ENCODE measurements at regions not wholly inside any gene's neighbourhood (a gene's known extent, or its start where the extent isn't known, plus 50 kb on each side); places are given as distances from the start of the nearest gene placed in this dataset.

DNA sequence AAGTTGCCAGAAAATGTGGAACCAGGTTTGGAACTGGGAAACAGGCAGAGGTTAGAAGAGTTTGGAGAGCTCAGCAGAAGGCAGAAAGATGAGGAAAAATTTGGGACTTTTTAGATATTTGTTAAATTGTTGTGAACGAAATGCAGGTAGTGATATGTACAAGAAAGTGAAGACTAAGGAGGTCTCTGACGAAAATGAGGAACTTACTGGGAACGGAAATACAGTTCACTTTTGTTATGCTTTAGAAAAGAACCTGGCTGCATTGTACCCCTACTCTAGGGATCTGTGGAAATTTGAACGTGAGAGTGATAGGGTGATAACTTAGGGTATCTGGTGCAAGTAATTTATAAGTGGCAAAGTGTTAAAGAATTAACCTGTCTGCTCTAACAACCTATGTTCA lies 632.4 kb downstream of the SLITRK5 start:
- peaks cover 9% of the 10 kb centered on the region for H3K36me3 Mint-ChIP-seq (ENCODE audit: unreplicated experiment)
- H3K4me3 Mint-ChIP-seq (ENCODE audit: unreplicated experiment): no peak overlapping the region
- no peak for DNase-seq
- no peaks in the 10 kb centered on the region for H3K4me1 Mint-ChIP-seq (ENCODE audit: low read depth, unreplicated experiment)
- no peaks in the 10 kb centered on the region for H3K9me3 Mint-ChIP-seq (ENCODE audit: unreplicated experiment)
- H3K27ac Mint-ChIP-seq (ENCODE audit: unreplicated experiment): no peak overlapping the region
- no peaks in the 10 kb centered on the region for H3K27me3 Mint-ChIP-seq (ENCODE audit: unreplicated experiment)
- TF ChIP-seq, protein P1, sequence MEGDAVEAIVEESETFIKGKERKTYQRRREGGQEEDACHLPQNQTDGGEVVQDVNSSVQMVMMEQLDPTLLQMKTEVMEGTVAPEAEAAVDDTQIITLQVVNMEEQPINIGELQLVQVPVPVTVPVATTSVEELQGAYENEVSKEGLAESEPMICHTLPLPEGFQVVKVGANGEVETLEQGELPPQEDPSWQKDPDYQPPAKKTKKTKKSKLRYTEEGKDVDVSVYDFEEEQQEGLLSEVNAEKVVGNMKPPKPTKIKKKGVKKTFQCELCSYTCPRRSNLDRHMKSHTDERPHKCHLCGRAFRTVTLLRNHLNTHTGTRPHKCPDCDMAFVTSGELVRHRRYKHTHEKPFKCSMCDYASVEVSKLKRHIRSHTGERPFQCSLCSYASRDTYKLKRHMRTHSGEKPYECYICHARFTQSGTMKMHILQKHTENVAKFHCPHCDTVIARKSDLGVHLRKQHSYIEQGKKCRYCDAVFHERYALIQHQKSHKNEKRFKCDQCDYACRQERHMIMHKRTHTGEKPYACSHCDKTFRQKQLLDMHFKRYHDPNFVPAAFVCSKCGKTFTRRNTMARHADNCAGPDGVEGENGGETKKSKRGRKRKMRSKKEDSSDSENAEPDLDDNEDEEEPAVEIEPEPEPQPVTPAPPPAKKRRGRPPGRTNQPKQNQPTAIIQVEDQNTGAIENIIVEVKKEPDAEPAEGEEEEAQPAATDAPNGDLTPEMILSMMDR (IDR thresholded peaks at IDR 0.05; ENCODE audit: partially characterized antibody, unreplicated experiment): no peak

DNA sequence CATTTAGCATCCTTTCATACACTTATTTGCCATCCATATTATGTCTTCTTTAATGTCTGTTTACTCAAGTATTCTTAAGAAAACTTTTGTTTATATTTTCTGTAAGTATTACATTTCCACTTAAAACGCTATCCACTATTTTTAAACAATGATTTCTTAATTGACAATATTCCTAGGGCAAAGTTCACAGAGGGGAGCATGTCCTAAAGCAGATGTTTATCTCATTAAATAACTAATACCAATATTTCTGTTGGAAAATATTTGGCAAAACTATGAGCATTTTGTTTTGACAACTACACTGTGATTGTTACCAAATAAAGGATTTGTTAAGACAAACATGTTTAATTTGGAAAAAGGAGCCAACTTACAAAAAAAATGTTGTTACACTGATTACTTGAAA lies 643.3 kb downstream of the SLITRK5 start:
- Mint-ChIP-seq H3K27ac (ENCODE audit: unreplicated experiment) (no peak overlapping the region), H3K4me1 (ENCODE audit: low read depth, unreplicated experiment) (no peaks in the 10 kb centered on the region), H3K4me3 (ENCODE audit: unreplicated experiment) (no peak overlapping the region), H3K9me3 (ENCODE audit: unreplicated experiment) (peaks cover 1% of the 10 kb centered on the region), H3K36me3 (ENCODE audit: unreplicated experiment) (no peaks in the 10 kb centered on the region), H3K27me3 (ENCODE audit: unreplicated experiment) (no peaks in the 10 kb centered on the region)
- no peak for DNase-seq
- TF ChIP-seq, protein P1 (IDR thresholded peaks at IDR 0.05; ENCODE audit: partially characterized antibody, unreplicated experiment): no peak

DNA sequence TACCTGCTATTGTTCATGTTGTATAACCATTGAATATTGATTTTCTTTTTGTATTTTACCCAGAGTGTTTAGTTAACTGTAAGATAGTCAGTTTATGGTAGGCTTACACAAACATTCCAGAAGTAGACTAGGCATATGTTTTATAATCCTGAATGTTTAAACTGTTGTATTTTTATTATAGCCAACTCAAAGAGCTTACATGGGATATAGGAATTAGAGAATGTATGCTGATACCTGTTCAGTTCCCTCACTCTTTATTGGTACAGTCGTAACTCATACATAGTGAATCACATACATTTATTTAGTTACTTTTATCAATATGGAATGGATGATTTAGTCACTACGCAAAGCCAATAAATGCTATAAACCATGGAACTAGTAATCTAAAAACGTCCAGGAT lies 657.9 kb downstream of the SLITRK5 start:
- H3K4me3 Mint-ChIP-seq (ENCODE audit: unreplicated experiment): no peak overlapping the region
- peaks cover 10% of the 10 kb centered on the region for H3K36me3 Mint-ChIP-seq (ENCODE audit: unreplicated experiment)
- H3K9me3 Mint-ChIP-seq (ENCODE audit: unreplicated experiment): peaks cover 2% of the 10 kb centered on the region
- no peak overlapping the region for H3K27ac Mint-ChIP-seq (ENCODE audit: unreplicated experiment)
- H3K4me1 Mint-ChIP-seq (ENCODE audit: low read depth, unreplicated experiment): no peaks in the 10 kb centered on the region
- no peaks in the 10 kb centered on the region for H3K27me3 Mint-ChIP-seq (ENCODE audit: unreplicated experiment)
- no peak for DNase-seq
- TF ChIP-seq, protein P1 (IDR thresholded peaks at IDR 0.05; ENCODE audit: partially characterized antibody, unreplicated experiment): no peak

DNA sequence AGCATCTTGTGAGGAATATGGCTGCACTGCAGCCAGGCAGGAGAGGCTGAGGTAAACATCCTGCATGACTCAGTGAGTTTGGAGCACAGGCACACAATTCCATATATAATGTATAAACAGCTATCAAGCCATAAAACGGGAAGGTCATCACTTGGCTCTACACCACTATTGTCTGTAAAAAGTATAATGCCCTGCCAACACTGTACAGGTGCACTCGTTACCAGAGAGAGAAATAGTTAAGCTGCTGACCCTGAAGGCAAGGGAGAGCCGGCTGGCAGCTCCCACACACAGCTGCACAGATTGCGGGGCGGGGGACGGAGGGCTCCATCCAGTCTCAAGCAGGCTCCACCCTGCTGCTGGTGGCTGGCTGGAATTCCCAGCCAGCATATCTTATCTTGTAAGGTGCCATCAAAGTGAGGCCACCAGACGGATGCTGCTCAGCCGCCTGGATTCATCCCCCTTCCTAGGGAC lies 668.1 kb downstream of the SLITRK5 start:
- H3K36me3 Mint-ChIP-seq (ENCODE audit: unreplicated experiment): peaks cover 9% of the 10 kb centered on the region
- no peak overlapping the region for H3K27ac Mint-ChIP-seq (ENCODE audit: unreplicated experiment)
- H3K4me3 Mint-ChIP-seq (ENCODE audit: unreplicated experiment): no peak overlapping the region
- no peaks in the 10 kb centered on the region for H3K4me1 Mint-ChIP-seq (ENCODE audit: low read depth, unreplicated experiment)
- H3K27me3 Mint-ChIP-seq (ENCODE audit: unreplicated experiment): no peaks in the 10 kb centered on the region
- H3K9me3 Mint-ChIP-seq (ENCODE audit: unreplicated experiment): peaks cover 1% of the 10 kb centered on the region
- no peak for DNase-seq
- TF ChIP-seq, protein P1 (IDR thresholded peaks at IDR 0.05; ENCODE audit: partially characterized antibody, unreplicated experiment): no peak

DNA sequence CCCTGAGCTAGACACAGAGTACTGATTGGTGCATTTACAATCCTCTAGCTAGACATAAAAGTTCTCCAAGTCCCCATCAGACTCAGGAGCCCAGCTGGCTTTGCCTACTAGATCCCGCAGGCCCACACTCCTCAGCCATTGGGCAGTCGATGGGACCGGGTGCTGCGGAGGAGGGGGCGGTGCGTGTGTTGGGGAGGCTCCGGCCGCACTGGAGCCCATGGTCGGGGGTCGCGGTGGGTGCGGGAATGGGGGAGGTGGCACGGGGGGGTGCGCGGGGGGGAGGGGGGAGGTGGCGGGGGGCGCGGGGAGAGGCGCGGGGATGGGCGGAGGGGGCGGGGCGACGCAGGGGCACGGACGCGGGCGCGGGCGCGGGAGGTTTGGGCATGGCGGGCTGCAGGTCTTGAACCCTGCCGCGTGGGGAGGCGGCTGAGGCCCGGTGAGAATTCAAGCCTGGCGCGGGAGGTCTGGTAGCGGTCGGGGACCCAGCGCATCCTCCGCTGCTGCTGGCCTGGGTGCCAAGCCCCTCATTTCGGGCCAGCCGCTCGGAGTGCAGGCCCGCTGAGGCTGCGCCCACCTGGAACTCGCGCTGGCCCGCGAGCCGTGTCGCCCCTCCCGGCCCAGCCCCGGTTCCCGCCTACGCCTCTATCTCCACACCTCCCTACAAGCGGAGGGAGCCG lies 674.1 kb downstream of the SLITRK5 start:
- no peak overlapping the region for H3K4me3 Mint-ChIP-seq (ENCODE audit: unreplicated experiment)
- peaks cover 3% of the 10 kb centered on the region for H3K9me3 Mint-ChIP-seq (ENCODE audit: unreplicated experiment)
- H3K4me1 Mint-ChIP-seq (ENCODE audit: low read depth, unreplicated experiment): no peaks in the 10 kb centered on the region
- DNase-seq: peak; percentile 23
- no peaks in the 10 kb centered on the region for H3K27me3 Mint-ChIP-seq (ENCODE audit: unreplicated experiment)
- TF ChIP-seq, protein P1 (IDR thresholded peaks at IDR 0.05; ENCODE audit: partially characterized antibody, unreplicated experiment): no peak
- no peak overlapping the region for H3K27ac Mint-ChIP-seq (ENCODE audit: unreplicated experiment)
- H3K36me3 Mint-ChIP-seq (ENCODE audit: unreplicated experiment): peaks cover 5% of the 10 kb centered on the region
